Fibroblast of lung (primary cell): ENCODE measurements at regions not wholly inside any gene's neighbourhood (a gene's known extent, or its start where the extent isn't known, plus 50 kb on each side); places are given as distances from the start of the nearest gene placed in this dataset.

Experiments
- DNase-seq, 2 donors: peaks; one replicate each; pipeline versions ENCODE4 v3.0.0 to v3.0.0-alpha.2; 2010; ENCODE audit warnings: low read depth in 2 of 2
- H2AFZ ChIP-seq: 2 replicates; pipeline ENCODE4 v1.5.1; 2012; ENCODE audit warnings: low read length, control low read depth, inconsistent platforms
- H3K27ac ChIP-seq: 2 replicates; pipeline ENCODE4 v1.5.1; 2011; ENCODE audit warnings: low read length, control low read depth; ENCODE audit not compliant: insufficient read depth
- H3K27me3 ChIP-seq: 2 replicates; pipeline ENCODE4 v1.5.1; 2011; ENCODE audit warnings: mild to moderate bottlenecking, low read length; ENCODE audit not compliant: control insufficient read depth, insufficient read depth
- H3K36me3 ChIP-seq: 2 replicates; pipeline ENCODE4 v1.5.1; 2011; ENCODE audit warnings: low read length; ENCODE audit not compliant: control insufficient read depth, insufficient read depth
- H3K4me1 ChIP-seq: 2 replicates; pipeline ENCODE4 v1.5.1; 2011; ENCODE audit warnings: low read length; ENCODE audit not compliant: control insufficient read depth, insufficient read depth; ENCODE audit errors: extremely low read depth
- H3K4me2 ChIP-seq: 2 replicates; pipeline ENCODE4 v1.5.1; 2011; ENCODE audit warnings: low read length, control low read depth; ENCODE audit not compliant: insufficient read depth; ENCODE audit errors: extremely low read depth
- H3K4me3 ChIP-seq, 4 experiments: fragments of 200-600 bp in 1 of 4; sonication (generic) in 1 of 4; replicated peaks in 1 of 4; 2 replicates each; pipeline ENCODE4 v1.5.1; 2011 to 2016; ENCODE audit warnings: low read length in 4 of 4, low read depth in 3 of 4, mild to moderate bottlenecking in 3 of 4, control low read depth in 2 of 4, inconsistent platforms in 1 of 4, mixed read lengths in 1 of 4; ENCODE audit not compliant: insufficient read depth in 1 of 4; ENCODE audit errors: control extremely low read depth in 1 of 4
- H3K79me2 ChIP-seq: 2 replicates; pipeline ENCODE4 v1.5.1; 2012; ENCODE audit warnings: mild to moderate bottlenecking, low read length, inconsistent platforms; ENCODE audit not compliant: control insufficient read depth, insufficient read depth
- H3K9ac ChIP-seq: 2 replicates; pipeline ENCODE4 v1.5.1; 2011; ENCODE audit warnings: mild to moderate bottlenecking, low read length, control low read depth; ENCODE audit not compliant: insufficient read depth
- H3K9me3 ChIP-seq: 2 replicates; pipeline ENCODE4 v1.5.1; 2012; ENCODE audit warnings: low read depth, low read length; ENCODE audit not compliant: control insufficient read depth, insufficient read depth
- H4K20me1 ChIP-seq: 2 replicates; pipeline ENCODE4 v1.5.1; 2011; ENCODE audit warnings: low read length; ENCODE audit not compliant: control insufficient read depth, insufficient read depth; ENCODE audit errors: extremely low read depth
- CTCF ChIP-seq, 2 donors: IDR thresholded peaks in 1 of 2; conservative IDR thresholded peaks in 1 of 2; 1 replicate in 1 of 2; 2 replicates in 1 of 2; pipeline ENCODE4 v1.5.1; 2011 to 2012; ENCODE audit warnings: low read length in 2 of 2, control low read depth in 1 of 2, inconsistent platforms in 1 of 2, low read depth in 1 of 2, mild to moderate bottlenecking in 1 of 2
- EZH2 ChIP-seq: IDR thresholded peaks from 2 replicates; pipeline ENCODE4 v1.5.1; 2012; ENCODE audit warnings: low read length, control low read depth, mild to moderate bottlenecking; ENCODE audit errors: missing control alignments

- Histone ChIP-seq H3K9me3 (no peaks in the 10 kb centered on the region), H3K4me3 (no peak overlapping the region), H3K4me1 (no peaks in the 10 kb centered on the region), H3K4me2 (no peak overlapping the region), H3K27ac (no peak overlapping the region), H2AFZ (no peak overlapping the region), H3K36me3 (no peaks in the 10 kb centered on the region), H3K9ac (no peak overlapping the region), H3K27me3 (no peaks in the 10 kb centered on the region), H4K20me1 (no peaks in the 10 kb centered on the region), H3K79me2 (no peaks in the 10 kb centered on the region)
- TF ChIP-seq EZH2 (no peak), CTCF (conservative IDR thresholded peaks at IDR 0.05 in 1 of 2, IDR thresholded peaks at IDR 0.05 in 1 of 2; ENCODE audit: low read depth in 1 of 2, low read length in 2 of 2) (no peak)
- DNase-seq: no peak
These were observed 117.1 kb upstream of the TAB2 start for GRCh38 chr6:149200282-149200945.

- Histone ChIP-seq H3K9ac (no peak overlapping the region), H3K9me3 (no peaks in the 10 kb centered on the region), H3K4me1 (no peaks in the 10 kb centered on the region), H3K27me3 (no peaks in the 10 kb centered on the region), H3K79me2 (no peaks in the 10 kb centered on the region), H4K20me1 (no peaks in the 10 kb centered on the region), H3K4me2 (no peak overlapping the region), H3K4me3 (no peak overlapping the region), H3K27ac (no peak overlapping the region), H3K36me3 (no peaks in the 10 kb centered on the region), H2AFZ (no peak overlapping the region)
- no peak for TF ChIP-seq CTCF (conservative IDR thresholded peaks at IDR 0.05 in 1 of 2, IDR thresholded peaks at IDR 0.05 in 1 of 2; ENCODE audit: low read depth in 1 of 2, low read length in 2 of 2)
- TF ChIP-seq EZH2: no peak
- DNase-seq: no peak
These were observed 116.3 kb upstream of the TAB2 start for GRCh38 chr6:149201068-149201655.

GRCh38 chr6:149202100-149202499 lies 115.4 kb upstream of the TAB2 start:
- no peak for TF ChIP-seq EZH2
- TF ChIP-seq CTCF (conservative IDR thresholded peaks at IDR 0.05 in 1 of 2, IDR thresholded peaks at IDR 0.05 in 1 of 2; ENCODE audit: low read depth in 1 of 2, low read length in 2 of 2): no peak
- DNase-seq: no peak
- H3K79me2 ChIP-seq: no peaks in the 10 kb centered on the region

More at GRCh38 chr6:149202100-149202499, 115.4 kb upstream of the TAB2 start:
- Histone ChIP-seq H3K9ac (no peak overlapping the region), H3K27me3 (no peaks in the 10 kb centered on the region), H2AFZ (no peak overlapping the region), H3K4me3 (no peak overlapping the region), H3K9me3 (no peaks in the 10 kb centered on the region), H4K20me1 (no peaks in the 10 kb centered on the region), H3K4me1 (no peaks in the 10 kb centered on the region), H3K4me2 (no peak overlapping the region), H3K36me3 (no peaks in the 10 kb centered on the region), H3K27ac (no peak overlapping the region)
